GM04504 (cell line): ENCODE measurements at regions not wholly inside any gene's neighbourhood (a gene's known extent, or its start where the extent isn't known, plus 50 kb on each side); places are given as distances from the start of the nearest gene placed in this dataset.

Experiments used
- DNase-seq: peaks from one replicate; pipeline ENCODE4 v3.0.0-alpha.2; 2012; ENCODE audit warnings: low read depth

- no peak for DNase-seq
These were observed 550.3 kb upstream of the TNP1 start for GRCh38 chr2:217409949-217410680.

DNA sequence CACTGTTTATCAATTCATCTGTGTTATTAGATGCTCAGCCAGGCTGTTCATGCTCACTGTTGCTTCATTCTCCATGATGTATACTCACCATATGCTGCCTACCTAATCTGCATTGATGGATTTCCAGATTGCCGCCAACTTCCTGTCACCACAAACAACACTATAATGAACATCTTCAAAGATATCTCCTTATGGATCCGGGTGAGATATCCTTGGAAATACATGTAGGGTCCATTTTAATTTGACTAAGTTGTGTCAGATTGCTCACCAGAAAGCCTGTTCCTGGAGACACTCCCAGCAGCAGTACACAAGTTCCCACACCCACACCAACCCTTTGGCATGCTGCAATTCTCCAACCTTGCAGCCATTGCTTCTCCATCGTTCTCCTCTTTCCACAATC lies 547.5 kb upstream of the TNP1 start:
- no peak for DNase-seq

DNA sequence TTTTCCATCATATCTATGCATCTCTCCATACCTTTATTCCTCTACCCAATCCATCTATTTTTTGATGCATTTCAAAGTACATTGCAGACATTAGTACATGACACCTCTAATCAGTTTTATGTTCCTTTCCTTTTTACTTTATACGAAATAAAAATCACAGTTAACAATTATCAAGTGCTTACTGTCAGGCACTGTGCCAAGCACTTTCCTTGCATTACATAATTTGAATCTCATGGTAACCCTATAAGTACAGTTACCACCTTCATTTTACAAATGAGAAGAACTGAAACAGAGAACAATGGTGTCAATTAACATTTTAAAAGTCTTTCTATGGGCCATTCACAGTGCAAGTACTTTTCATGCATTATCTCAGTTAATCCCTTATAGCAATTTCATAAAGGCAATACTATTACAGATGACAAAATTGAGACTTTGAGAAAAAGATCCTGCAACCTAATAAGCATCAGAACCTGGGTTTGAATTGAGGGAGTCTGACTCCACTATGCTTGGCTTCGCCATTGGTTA lies 544.4 kb upstream of the TNP1 start:
- no peak for DNase-seq

DNA sequence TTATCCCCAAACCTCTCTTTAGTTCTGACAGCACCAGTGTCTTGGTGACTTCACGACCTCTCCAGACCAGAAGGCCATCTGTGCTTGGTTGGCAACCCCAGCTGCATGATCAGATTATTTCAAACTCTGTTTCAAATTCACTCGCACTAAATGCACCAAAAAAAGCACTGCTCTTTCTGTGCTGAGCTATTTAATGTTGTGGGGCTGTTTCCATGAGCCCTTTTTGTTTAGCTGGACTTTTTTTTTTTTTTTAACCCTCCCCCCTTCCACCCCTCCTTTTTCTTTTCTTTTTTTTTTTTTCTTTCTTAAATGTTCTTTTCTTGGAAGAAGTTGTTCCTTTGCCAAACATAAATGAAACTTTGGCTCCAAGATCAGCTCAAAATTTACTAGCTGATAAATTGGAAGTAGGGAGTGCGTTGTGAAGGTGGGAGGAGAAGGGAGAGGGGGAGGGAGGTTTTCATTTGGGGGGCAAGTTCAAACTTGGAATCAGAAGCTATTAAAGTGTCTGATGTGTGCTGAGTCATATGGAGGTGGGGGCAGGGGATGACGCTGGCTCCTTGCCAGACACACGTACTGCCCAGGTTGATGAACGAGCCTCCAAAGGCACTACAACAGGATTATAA lies 543.0 kb upstream of the TNP1 start:
- no peak for DNase-seq

GRCh38 chr2:217402144-217402543 lies 542.3 kb upstream of the TNP1 start:
- DNase-seq = no peak

GRCh38 chr2:217399291-217399690 lies 539.4 kb upstream of the TNP1 start:
- no peak for DNase-seq

- DNase-seq = no peak
These were observed 539.0 kb upstream of the TNP1 start for GRCh38 chr2:217398860-217399259.

- no peak for DNase-seq
These were observed 538.2 kb upstream of the TNP1 start for GRCh38 chr2:217398101-217398500.

DNA sequence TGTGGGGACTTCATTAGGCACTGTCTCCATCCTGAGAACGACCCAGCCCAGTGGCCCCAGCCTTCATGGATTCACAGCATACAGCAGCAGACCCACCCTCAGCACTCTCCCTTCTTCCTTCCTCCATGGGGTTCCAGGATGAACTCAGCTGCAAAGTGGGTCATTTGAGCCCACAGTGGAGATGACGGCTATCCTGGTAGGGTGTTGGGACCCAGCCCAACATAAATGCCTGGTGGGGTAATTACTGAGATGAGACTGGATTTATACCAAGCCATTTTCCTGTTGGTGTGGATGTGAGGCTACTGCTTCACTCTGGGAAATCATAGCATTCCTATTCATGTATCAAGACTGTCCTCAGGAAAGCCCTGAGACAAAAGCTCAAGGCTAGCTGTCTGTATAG lies 536.7 kb upstream of the TNP1 start:
- no peak for DNase-seq

DNA sequence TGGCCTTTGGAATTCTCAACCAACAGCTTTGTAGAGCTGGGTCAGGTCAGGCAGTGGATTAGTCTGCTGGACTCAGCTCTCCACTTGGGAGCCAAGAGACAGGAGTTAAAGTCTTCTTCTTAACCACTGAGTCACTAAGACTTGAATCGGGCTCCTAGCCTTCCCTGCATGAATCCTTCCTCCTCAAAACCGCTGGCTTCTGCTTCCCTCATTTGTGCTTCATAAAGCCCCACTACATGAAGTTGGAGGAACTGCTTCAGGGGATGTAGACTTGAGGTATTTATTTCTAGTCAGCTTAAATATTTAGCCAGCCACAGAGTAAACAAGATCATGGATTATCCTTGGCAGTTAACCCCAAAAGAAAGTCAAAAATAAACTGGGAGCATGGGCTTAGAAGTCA lies 536.3 kb upstream of the TNP1 start:
- DNase-seq = no peak

DNA sequence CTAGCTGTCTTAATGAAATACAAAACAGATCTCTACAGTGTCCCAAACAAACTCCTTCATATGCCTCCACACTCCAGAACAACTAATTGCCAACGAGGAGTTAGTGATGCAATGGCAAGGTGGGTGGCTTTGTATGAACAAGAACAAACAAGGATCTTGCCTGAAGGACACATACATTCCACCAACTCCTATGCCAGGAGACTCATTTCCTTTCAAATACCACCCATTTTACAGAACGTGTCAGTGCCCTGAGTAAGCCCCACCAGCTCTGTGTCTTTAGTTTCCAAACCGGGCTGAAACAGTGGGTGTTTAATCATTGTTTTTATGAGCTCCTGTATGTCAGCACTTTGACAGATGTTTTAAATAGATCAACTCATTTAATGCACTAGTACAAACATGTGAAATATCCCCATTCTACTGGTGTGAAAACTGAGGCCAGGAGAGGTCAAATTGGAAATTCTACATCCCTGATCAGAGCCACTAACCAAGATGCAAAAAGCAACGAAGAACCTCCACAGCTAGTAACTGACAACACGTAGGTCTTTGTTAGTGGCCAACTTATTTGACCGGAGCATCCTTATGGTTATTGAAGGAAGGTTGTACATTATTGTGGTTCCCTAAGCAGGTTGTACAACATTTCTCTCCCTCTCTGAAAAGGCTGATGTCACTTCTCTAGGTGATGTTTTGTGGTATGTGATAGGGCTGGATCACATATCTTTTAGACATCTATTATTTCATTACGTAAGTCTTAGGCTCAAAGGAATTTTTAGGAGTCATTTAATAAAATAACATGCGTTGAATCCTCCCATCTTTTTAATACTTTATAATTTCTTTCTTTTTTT lies 534.9 kb upstream of the TNP1 start:
- DNase-seq = no peak

- DNase-seq = peak; percentile 90
These were observed 533.7 kb upstream of the TNP1 start for GRCh38 chr2:217393585-217394032.

GRCh38 chr2:217392930-217393584 lies 533.2 kb upstream of the TNP1 start:
- DNase-seq = no peak

GRCh38 chr2:217387776-217388387 lies 528.0 kb upstream of the TNP1 start:
- DNase-seq = no peak

DNA sequence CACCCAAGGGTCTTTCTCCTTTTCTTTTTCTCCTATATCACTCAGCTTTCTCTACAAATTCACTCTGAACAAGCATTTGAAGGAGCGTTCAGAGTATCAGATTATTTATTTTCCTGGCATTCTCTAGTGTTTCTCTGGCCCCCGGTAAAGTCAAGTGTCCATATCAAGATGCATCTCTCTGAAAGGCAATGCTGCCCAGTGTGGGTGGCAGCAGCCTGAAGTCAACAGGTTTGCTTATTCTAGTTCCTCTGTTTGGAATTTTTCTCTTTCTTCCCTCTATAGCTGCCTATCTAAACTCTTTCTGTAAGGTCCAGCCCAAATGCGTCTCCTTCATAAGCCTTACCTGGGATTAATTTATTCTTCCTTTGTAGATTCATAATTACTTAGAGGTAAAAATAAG lies 526.2 kb upstream of the TNP1 start:
- DNase-seq = no peak

- no peak for DNase-seq
These were observed 523.8 kb upstream of the TNP1 start for GRCh38 chr2:217383620-217384019.

DNA sequence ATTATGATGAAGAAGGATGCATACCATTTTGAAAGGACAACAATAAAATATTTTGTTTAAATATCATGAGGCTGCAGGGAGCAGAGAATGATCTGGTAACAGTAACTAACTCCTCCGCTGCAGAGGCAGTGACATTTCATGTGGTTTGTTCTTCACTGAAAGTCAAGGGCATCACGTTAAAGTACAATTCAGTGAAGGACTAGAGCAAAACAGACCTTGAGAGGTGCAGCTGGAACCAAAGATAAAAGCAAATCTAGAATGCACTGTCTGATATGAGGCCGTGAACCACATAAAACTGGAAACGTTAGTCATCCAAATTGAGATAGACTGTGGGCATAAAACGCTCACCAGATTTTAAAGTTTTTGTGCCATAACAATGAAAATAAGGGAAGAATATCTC lies 522.9 kb upstream of the TNP1 start:
- no peak for DNase-seq

DNA sequence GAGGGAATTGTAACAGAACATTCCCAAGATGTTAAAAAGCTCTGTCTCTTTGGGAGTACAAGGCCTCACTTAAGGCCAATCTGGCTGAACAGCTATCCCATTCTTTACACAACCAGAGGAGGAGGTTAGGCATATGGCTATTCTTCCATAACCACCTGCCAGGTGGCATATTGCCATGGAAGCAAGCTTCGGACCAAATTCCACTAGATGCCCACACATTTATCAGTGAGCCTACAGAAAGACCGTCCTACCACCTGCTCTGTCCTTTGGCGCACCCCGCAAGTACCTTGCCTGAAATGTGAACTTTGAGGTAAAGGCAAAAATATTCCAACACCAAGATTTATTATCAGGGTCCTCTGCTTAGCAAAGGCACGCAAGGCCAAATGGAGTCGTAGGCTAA lies 519.9 kb upstream of the TNP1 start:
- no peak for DNase-seq

GRCh38 chr2:217372794-217373193 lies 512.9 kb upstream of the TNP1 start:
- no peak for DNase-seq

DNA sequence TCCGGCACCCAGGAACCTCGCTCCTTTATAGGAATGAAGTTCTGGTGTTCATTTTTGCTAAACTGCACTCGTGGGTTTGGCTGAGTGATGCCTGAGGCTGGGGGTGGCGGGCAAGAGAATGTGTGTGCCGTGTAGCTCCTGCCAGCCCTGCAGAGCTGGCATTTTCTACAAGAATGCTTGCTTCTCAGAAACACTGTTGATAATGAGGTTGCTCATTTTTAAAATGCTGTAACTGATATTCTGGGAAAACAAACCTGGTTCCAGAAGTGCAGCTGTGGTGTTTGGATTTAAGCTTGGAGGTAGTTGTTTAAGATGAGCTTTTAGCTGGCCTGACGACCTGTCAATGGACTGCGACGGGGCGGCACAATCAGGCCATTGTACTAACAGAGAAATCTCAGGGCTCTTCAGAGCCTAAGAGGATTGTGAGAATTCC lies 511.9 kb upstream of the TNP1 start:
- DNase-seq = no peak

GRCh38 chr2:217370391-217370790 lies 510.5 kb upstream of the TNP1 start:
- peak; percentile 43 for DNase-seq

- DNase-seq = no peak
These were observed 507.6 kb upstream of the TNP1 start for GRCh38 chr2:217367464-217367863.
